SKM-1 treated with dmso at 0.1 percent for 144 hours (cell line): ENCODE measurements at regions not wholly inside any gene's neighbourhood (a gene's known extent, or its start where the extent isn't known, plus 50 kb on each side); places are given as distances from the start of the nearest gene placed in this dataset.
"Not testable (repeated sequence)": the region's sequence is repeated elsewhere in the genome, so short reads cannot be mapped to it uniquely, and the experiment has no call there.

ENCODE experiments used
- DNase-seq: peaks from one replicate; lab custom pipeline; 2025; ENCODE audit not compliant: unreplicated experiment; lab: John Stamatoyannopoulos, UW

DNA sequence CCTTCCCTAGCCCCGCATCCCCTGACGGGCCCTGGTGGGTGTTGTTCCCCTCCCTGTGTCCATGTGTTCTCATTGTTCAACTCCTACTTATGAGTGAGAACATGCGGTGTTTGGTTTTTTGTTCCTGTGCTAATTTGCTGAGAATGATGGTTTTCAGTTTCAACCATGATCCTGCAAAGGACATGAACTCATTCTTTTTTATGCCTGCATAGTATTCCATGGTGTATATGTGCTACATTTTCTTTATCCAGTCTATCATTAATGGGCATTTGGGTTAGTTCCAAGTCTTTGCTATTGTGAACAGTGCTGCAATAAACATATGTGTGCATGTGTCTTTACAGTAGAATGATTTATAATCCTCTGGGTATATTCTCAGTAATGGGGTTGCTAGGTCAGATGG, 65.7 kb upstream of the DCD start:
- not testable (repeated sequence) for DNase-seq

- DNase-seq = no peak
These were observed 63.5 kb upstream of the DCD start for GRCh38 chr12:54711669-54712068.

GRCh38 chr12:54708826-54709225, 60.7 kb upstream of the DCD start:
- no peak for DNase-seq

DNA sequence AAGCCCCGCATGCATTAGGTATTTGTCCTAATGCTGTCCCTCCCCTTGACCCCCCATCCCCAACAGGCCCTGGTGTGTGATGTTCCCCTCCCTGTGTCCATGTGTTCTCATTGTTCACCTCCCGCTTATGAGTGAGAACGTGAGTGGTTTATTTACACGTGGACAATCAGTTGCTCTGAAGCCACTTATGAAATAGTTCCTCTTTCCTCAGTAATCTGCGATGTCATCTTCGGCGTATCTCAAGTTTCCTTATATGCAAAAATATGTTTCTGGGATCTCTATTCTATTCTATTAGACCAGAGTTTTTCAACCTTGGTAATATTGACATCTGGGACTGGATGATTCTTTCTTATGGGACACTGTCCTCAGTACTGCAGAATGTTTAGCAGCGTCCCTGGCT, 56.0 kb upstream of the DCD start:
- no peak for DNase-seq

- DNase-seq = peak; percentile 7
These were observed 53.9 kb upstream of the DCD start for GRCh38 chr12:54701940-54702592.

DNA sequence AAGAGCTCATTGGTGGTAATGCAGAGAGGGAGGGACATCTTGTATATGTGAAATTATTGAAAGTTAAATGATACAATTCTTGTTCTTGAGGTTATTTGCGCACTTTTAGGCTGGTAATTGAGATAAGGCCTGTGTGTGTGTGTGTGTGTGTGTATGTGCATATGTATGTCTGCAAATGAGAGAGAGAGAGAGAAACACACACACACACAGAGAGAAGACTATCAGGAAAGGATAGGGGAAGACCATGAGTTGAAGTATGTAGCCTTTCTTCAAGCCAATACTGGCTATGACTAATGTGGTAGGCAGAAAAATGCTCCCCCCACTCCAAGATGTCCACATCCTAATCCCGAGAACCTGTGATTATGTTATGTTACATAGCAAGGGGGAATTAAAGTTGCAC, 52.7 kb upstream of the DCD start:
- DNase-seq = no peak

DNA sequence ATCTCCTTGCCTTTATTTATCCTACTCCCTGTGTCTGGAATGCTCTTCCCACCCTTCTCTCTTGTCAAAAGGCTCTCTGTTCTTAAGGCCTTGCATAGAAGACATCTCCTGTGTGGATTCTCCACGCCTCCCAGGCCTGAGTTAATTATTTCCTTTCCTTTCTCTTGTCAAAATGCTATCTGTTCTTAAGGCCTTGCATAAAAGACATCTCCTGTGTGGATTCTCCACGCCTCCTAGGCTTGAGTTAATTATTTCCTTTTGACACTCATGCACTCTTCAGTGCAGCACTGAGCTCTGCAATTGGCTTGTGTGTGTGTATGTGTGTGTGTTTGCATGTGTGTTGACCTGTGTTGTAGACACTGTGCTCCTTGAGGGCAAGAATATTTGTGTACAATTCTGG, 52.1 kb upstream of the DCD start:
- no peak for DNase-seq
